ENCODE measurements at regions not wholly inside any gene's neighbourhood (a gene's known extent, or its start where the extent isn't known, plus 50 kb on each side); places are given as distances from the start of the nearest gene placed in this dataset.
A peak's percentile ranks its signal among the peaks of the same experiment; 100 is the strongest.

- Histone ChIP-seq H3K36me3 (ENCODE audit: control insufficient read depth, insufficient read depth, low read length) (no peaks in the 10 kb centered on the region), H3K4me1 (ENCODE audit: control insufficient read depth, insufficient read depth, low read length, poor library complexity, severe bottlenecking) (no peaks in the 10 kb centered on the region), H3K27ac (ENCODE audit: insufficient read depth, low read length, poor library complexity, severe bottlenecking) (no peak overlapping the region), H3K9me3 (ENCODE audit: control insufficient read depth in 2 of 2, low read length in 2 of 2) (no peaks in the 10 kb centered on the region), H3K27me3 (ENCODE audit: control insufficient read depth, insufficient read depth, low read length) (no peaks in the 10 kb centered on the region), H3K4me3 (ENCODE audit: low read depth, low read length) (no peak overlapping the region)
- DNase-seq (no peak), ATAC-seq (ENCODE audit: low read depth in 2 of 2) (no peak)
- no peaks in the 10 kb centered on the region for H3K36me3 Mint-ChIP-seq
- H3K27me3 Mint-ChIP-seq: no peaks in the 10 kb centered on the region
- no peaks in the 10 kb centered on the region for H3K4me1 Mint-ChIP-seq
- H3K9me3 Mint-ChIP-seq: peaks cover 0 to 5% (median 1%) of the 10 kb centered on the region in 7 donors
- H3K27ac Mint-ChIP-seq: no peak overlapping the region
- no peak overlapping the region for H3K4me3 Mint-ChIP-seq
Observed at GRCh38 chr20:4418141-4418540, 169.1 kb upstream of the ADRA1D start.

DNA sequence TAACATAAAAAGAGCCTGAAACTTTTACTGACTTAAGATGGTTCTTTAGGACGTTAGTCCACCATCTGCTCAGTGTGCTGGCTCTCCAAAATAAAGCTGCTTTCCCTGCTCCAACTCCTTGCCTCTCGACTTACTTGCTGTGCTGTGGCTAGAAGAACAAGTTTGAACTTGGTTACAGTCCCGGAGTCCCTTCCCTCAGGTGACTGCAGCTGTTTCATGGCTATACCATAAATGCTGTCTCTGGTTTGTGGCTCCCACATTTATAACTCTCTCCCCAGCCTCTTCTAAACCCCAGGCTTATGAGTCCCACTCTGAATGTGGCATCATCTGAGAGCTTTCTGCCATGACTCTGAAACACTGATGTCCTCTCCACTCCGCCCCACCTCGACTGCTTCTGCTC lies 166.2 kb upstream of the ADRA1D start:
- ATAC-seq (ENCODE audit: low read depth in 2 of 2): no peak
- Histone ChIP-seq H3K9me3 (ENCODE audit: control insufficient read depth in 2 of 2, low read length in 2 of 2) (no peaks in the 10 kb centered on the region), H3K27me3 (ENCODE audit: control insufficient read depth, insufficient read depth, low read length) (no peaks in the 10 kb centered on the region), H3K27ac (ENCODE audit: insufficient read depth, low read length, poor library complexity, severe bottlenecking) (no peak overlapping the region), H3K4me1 (ENCODE audit: control insufficient read depth, insufficient read depth, low read length, poor library complexity, severe bottlenecking) (no peaks in the 10 kb centered on the region), H3K36me3 (ENCODE audit: control insufficient read depth, insufficient read depth, low read length) (no peaks in the 10 kb centered on the region), H3K4me3 (ENCODE audit: low read depth, low read length) (no peak overlapping the region)
- no peak overlapping the region for H3K4me3 Mint-ChIP-seq
- H3K36me3 Mint-ChIP-seq: no peaks in the 10 kb centered on the region
- H3K27ac Mint-ChIP-seq: no peak overlapping the region
- no peaks in the 10 kb centered on the region for H3K4me1 Mint-ChIP-seq
- no peaks in the 10 kb centered on the region for H3K27me3 Mint-ChIP-seq
- peaks cover 0 to 5% (median under 1%) of the 10 kb centered on the region in 7 donors for H3K9me3 Mint-ChIP-seq
- no peak for DNase-seq

DNA sequence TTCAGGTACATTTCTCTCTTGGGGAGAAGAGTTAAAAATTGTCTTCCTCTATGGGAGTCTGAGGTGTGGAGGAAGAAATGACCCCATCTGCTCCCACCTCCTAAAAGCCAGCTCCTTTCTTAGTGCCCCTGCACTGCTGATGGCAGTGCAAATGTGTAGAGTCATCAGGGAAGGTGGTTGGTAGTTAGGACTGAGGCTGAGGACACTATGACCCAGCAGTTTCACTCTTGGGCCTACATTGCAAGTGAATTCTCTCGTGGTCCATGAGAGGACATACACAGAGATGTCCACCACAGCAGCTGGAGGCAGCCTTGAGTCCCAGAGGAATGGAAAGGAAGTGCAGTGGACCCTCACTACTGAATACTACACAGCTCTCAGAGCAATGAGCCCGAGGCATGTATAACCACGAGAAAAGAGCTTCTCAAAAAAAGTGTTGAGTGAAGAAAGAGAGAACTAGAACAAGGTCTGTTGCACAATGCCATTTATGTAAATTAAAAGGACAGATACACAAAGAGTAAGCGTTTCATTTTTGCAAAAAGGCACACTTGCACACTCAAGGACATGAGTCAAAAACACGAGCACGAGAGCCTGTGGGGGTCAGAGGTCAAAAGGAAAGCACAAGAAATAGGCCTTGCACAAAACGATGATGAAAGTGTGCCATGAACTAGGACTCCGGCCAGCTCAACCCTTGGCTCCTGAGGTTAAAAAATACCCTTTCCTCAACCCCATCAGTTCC lies 164.4 kb upstream of the ADRA1D start:
- Histone ChIP-seq H3K9me3 (ENCODE audit: control insufficient read depth in 2 of 2, low read length in 2 of 2) (no peaks in the 10 kb centered on the region), H3K27ac (ENCODE audit: insufficient read depth, low read length, poor library complexity, severe bottlenecking) (no peak overlapping the region), H3K4me1 (ENCODE audit: control insufficient read depth, insufficient read depth, low read length, poor library complexity, severe bottlenecking) (no peaks in the 10 kb centered on the region), H3K4me3 (ENCODE audit: low read depth, low read length) (no peak overlapping the region), H3K36me3 (ENCODE audit: control insufficient read depth, insufficient read depth, low read length) (no peaks in the 10 kb centered on the region), H3K27me3 (ENCODE audit: control insufficient read depth, insufficient read depth, low read length) (no peaks in the 10 kb centered on the region)
- Mint-ChIP-seq H3K27me3 (no peaks in the 10 kb centered on the region), H3K4me3 (no peak overlapping the region), H3K36me3 (no peaks in the 10 kb centered on the region), H3K9me3 (peaks cover 0 to 4% (median 0%) of the 10 kb centered on the region in 7 donors), H3K4me1 (no peaks in the 10 kb centered on the region), H3K27ac (no peak overlapping the region)
- ATAC-seq (ENCODE audit: low read depth in 2 of 2) (peak in 1 of 2 donors; percentile 24), DNase-seq (no peak)

DNA sequence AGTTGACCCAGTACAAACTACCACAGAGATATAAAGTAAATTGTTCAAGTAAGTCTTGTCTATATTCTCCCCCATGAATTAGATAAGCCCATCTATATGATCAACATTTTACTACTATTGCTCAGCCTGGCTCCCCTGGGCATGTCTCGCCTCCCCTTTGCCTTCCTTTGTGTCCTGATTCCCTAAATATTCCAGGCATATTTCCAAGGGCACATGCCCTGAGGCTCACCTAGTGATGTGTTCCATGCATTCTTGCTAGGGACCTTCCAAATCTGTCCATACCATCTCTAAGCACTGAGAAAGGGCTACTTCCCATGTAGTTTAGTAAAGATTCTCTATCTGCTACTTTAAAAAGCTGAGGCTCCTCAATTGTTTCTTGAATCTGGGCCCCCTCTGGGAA lies 163.1 kb upstream of the ADRA1D start:
- no peak overlapping the region for H3K4me3 ChIP-seq (ENCODE audit: low read depth, low read length)
- no peaks in the 10 kb centered on the region for H3K4me1 ChIP-seq (ENCODE audit: control insufficient read depth, insufficient read depth, low read length, poor library complexity, severe bottlenecking)
- peaks cover 0 to 4% (median 0%) of the 10 kb centered on the region in 7 donors for H3K9me3 Mint-ChIP-seq
- no peak for DNase-seq
- H3K9me3 ChIP-seq (ENCODE audit: control insufficient read depth in 2 of 2, low read length in 2 of 2): no peaks in the 10 kb centered on the region
- no peak overlapping the region for H3K27ac ChIP-seq (ENCODE audit: insufficient read depth, low read length, poor library complexity, severe bottlenecking)
- no peaks in the 10 kb centered on the region for H3K4me1 Mint-ChIP-seq
- H3K27me3 Mint-ChIP-seq: no peaks in the 10 kb centered on the region
- no peak overlapping the region for H3K27ac Mint-ChIP-seq
- no peak for ATAC-seq (ENCODE audit: low read depth in 2 of 2)
- no peaks in the 10 kb centered on the region for H3K36me3 Mint-ChIP-seq
- H3K27me3 ChIP-seq (ENCODE audit: control insufficient read depth, insufficient read depth, low read length): no peaks in the 10 kb centered on the region
- no peak overlapping the region for H3K4me3 Mint-ChIP-seq
- no peaks in the 10 kb centered on the region for H3K36me3 ChIP-seq (ENCODE audit: control insufficient read depth, insufficient read depth, low read length)

- Histone ChIP-seq H3K36me3 (ENCODE audit: control insufficient read depth, insufficient read depth, low read length) (no peaks in the 10 kb centered on the region), H3K9me3 (ENCODE audit: control insufficient read depth in 2 of 2, low read length in 2 of 2) (no peaks in the 10 kb centered on the region), H3K27ac (ENCODE audit: insufficient read depth, low read length, poor library complexity, severe bottlenecking) (no peak overlapping the region), H3K4me1 (ENCODE audit: control insufficient read depth, insufficient read depth, low read length, poor library complexity, severe bottlenecking) (no peaks in the 10 kb centered on the region), H3K4me3 (ENCODE audit: low read depth, low read length) (no peak overlapping the region), H3K27me3 (ENCODE audit: control insufficient read depth, insufficient read depth, low read length) (no peaks in the 10 kb centered on the region)
- Mint-ChIP-seq H3K4me3 (no peak overlapping the region), H3K27me3 (no peaks in the 10 kb centered on the region), H3K4me1 (no peaks in the 10 kb centered on the region), H3K9me3 (peaks cover 0 to 4% (median 0%) of the 10 kb centered on the region in 7 donors), H3K27ac (no peak overlapping the region), H3K36me3 (no peaks in the 10 kb centered on the region)
- ATAC-seq (ENCODE audit: low read depth in 2 of 2): no peak
- no peak for DNase-seq
Observed at GRCh38 chr20:4411744-4412143, 162.7 kb upstream of the ADRA1D start.

- H3K36me3 ChIP-seq (ENCODE audit: control insufficient read depth, insufficient read depth, low read length): no peaks in the 10 kb centered on the region
- DNase-seq: no peak
- no peak overlapping the region for H3K4me3 Mint-ChIP-seq
- no peak overlapping the region for H3K27ac ChIP-seq (ENCODE audit: insufficient read depth, low read length, poor library complexity, severe bottlenecking)
- ATAC-seq (ENCODE audit: low read depth in 2 of 2): no peak
- no peak overlapping the region for H3K27ac Mint-ChIP-seq
- H3K27me3 Mint-ChIP-seq: peaks cover 14% of the 10 kb centered on the region
- H3K36me3 Mint-ChIP-seq: no peaks in the 10 kb centered on the region
- no peaks in the 10 kb centered on the region for H3K4me1 Mint-ChIP-seq
- H3K27me3 ChIP-seq (ENCODE audit: control insufficient read depth, insufficient read depth, low read length): peaks cover 4% of the 10 kb centered on the region
- no peak overlapping the region for H3K4me3 ChIP-seq (ENCODE audit: low read depth, low read length)
- H3K4me1 ChIP-seq (ENCODE audit: control insufficient read depth, insufficient read depth, low read length, poor library complexity, severe bottlenecking): no peaks in the 10 kb centered on the region
- peaks cover 0 to 4% (median 0%) of the 10 kb centered on the region in 7 donors for H3K9me3 Mint-ChIP-seq
- no peaks in the 10 kb centered on the region for H3K9me3 ChIP-seq (ENCODE audit: control insufficient read depth in 2 of 2, low read length in 2 of 2)
Observed at GRCh38 chr20:4406627-4407026, 157.5 kb upstream of the ADRA1D start.

GRCh38 chr20:4401601-4402000 lies 152.5 kb upstream of the ADRA1D start:
- peaks cover 0 to 12% of the 10 kb centered on the region in 2 experiments for H3K9me3 ChIP-seq (ENCODE audit: control insufficient read depth in 2 of 2, low read length in 2 of 2)
- peaks cover 0 to 20% (median 4%) of the 10 kb centered on the region in 7 donors for H3K9me3 Mint-ChIP-seq
- DNase-seq: no peak
- peaks cover 38% of the 10 kb centered on the region for H3K27me3 Mint-ChIP-seq
- no peaks in the 10 kb centered on the region for H3K4me1 Mint-ChIP-seq
- no peak overlapping the region for H3K27ac Mint-ChIP-seq
- no peak overlapping the region for H3K27ac ChIP-seq (ENCODE audit: insufficient read depth, low read length, poor library complexity, severe bottlenecking)
- H3K4me3 Mint-ChIP-seq: no peak overlapping the region
- H3K27me3 ChIP-seq (ENCODE audit: control insufficient read depth, insufficient read depth, low read length): peaks cover 10% of the 10 kb centered on the region
- no peak for ATAC-seq (ENCODE audit: low read depth in 2 of 2)
- H3K4me1 ChIP-seq (ENCODE audit: control insufficient read depth, insufficient read depth, low read length, poor library complexity, severe bottlenecking): no peaks in the 10 kb centered on the region
- H3K36me3 ChIP-seq (ENCODE audit: control insufficient read depth, insufficient read depth, low read length): no peaks in the 10 kb centered on the region
- H3K4me3 ChIP-seq (ENCODE audit: low read depth, low read length): no peak overlapping the region
- H3K36me3 Mint-ChIP-seq: no peaks in the 10 kb centered on the region

DNA sequence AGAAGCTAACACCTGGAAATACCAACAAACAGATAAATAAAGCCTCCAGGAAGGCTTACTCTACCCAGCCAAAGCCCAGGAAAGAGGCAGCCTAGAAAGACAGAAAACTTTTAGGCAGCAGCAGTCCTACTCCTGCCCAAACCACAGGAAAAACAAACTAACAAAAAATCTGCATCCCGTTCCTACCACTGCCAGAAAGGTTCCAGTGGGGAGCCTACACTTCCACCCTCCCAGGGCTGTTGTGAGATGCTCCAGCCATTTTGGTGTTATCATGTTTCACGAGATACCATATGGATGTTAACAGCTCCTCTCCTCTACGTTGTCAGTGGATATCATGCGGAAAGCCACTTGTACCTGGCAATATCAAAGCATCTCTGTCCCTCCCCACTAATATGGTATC lies 135.9 kb upstream of the ADRA1D start:
- peaks cover 0 to 6% (median 1%) of the 10 kb centered on the region in 7 donors for H3K9me3 Mint-ChIP-seq
- H3K4me1 Mint-ChIP-seq: no peaks in the 10 kb centered on the region
- H3K27ac ChIP-seq (ENCODE audit: insufficient read depth, low read length, poor library complexity, severe bottlenecking): no peak overlapping the region
- no peak overlapping the region for H3K27ac Mint-ChIP-seq
- no peaks in the 10 kb centered on the region for H3K9me3 ChIP-seq (ENCODE audit: control insufficient read depth in 2 of 2, low read length in 2 of 2)
- DNase-seq: no peak
- H3K36me3 ChIP-seq (ENCODE audit: control insufficient read depth, insufficient read depth, low read length): no peaks in the 10 kb centered on the region
- H3K4me3 Mint-ChIP-seq: no peak overlapping the region
- ATAC-seq (ENCODE audit: low read depth in 2 of 2): no peak
- peaks cover 41% of the 10 kb centered on the region for H3K27me3 Mint-ChIP-seq
- H3K4me1 ChIP-seq (ENCODE audit: control insufficient read depth, insufficient read depth, low read length, poor library complexity, severe bottlenecking): no peaks in the 10 kb centered on the region
- H3K36me3 Mint-ChIP-seq: no peaks in the 10 kb centered on the region
- peaks cover 24% of the 10 kb centered on the region for H3K27me3 ChIP-seq (ENCODE audit: control insufficient read depth, insufficient read depth, low read length)
- H3K4me3 ChIP-seq (ENCODE audit: low read depth, low read length): no peak overlapping the region
